Gastrocnemius medialis (tissue), 4 donors: ENCODE measurements at regions not wholly inside any gene's neighbourhood (a gene's known extent, or its start where the extent isn't known, plus 50 kb on each side); places are given as distances from the start of the nearest gene placed in this dataset.
"Not testable (repeated sequence)": the region's sequence is repeated elsewhere in the genome, so short reads cannot be mapped to it uniquely, and the experiment has no call there.

Experiments
- CTCF ChIP-seq, 5 experiments: fragments of 450-650 bp in 3 of 5; fragments of 200-600 bp in 2 of 5; sonication (generic) in 2 of 5; IDR thresholded peaks in 4 of 5; conservative IDR thresholded peaks in 1 of 5; 1 replicate in 4 of 5; 2 replicates in 1 of 5; pipeline ENCODE4 v1.5.1; 2016 to 2019; ENCODE audit warnings: antibody characterized with exemption in 5 of 5, mild to moderate bottlenecking in 3 of 5, moderate library complexity in 3 of 5
- POLR2A ChIP-seq, 2 donors: fragments of 450-650 bp; IDR thresholded peaks; one replicate each; pipeline ENCODE4 v1.6.1; 2017; ENCODE audit warnings: antibody characterized with exemption in 2 of 2, mild to moderate bottlenecking in 2 of 2, moderate library complexity in 2 of 2

GRCh38 chr7:66489065-66489464 is 139.6 kb upstream of the KCTD7 start:
- TF ChIP-seq CTCF (IDR thresholded peaks at IDR 0.05 in 4 of 5, conservative IDR thresholded peaks at IDR 0.05 in 1 of 5); POLR2A (IDR thresholded peaks at IDR 0.05): not testable (repeated sequence)
